Fibroblast of skin of left biceps (primary cell): ENCODE measurements at regions not wholly inside any gene's neighbourhood (a gene's known extent, or its start where the extent isn't known, plus 50 kb on each side); places are given as distances from the start of the nearest gene placed in this dataset.

ENCODE experiments used
- DNase-seq, 2 experiments: peaks; one replicate each; pipeline ENCODE4 v3.0.0-alpha.2; 2013; ENCODE audit warnings: low read depth in 2 of 2

DNA sequence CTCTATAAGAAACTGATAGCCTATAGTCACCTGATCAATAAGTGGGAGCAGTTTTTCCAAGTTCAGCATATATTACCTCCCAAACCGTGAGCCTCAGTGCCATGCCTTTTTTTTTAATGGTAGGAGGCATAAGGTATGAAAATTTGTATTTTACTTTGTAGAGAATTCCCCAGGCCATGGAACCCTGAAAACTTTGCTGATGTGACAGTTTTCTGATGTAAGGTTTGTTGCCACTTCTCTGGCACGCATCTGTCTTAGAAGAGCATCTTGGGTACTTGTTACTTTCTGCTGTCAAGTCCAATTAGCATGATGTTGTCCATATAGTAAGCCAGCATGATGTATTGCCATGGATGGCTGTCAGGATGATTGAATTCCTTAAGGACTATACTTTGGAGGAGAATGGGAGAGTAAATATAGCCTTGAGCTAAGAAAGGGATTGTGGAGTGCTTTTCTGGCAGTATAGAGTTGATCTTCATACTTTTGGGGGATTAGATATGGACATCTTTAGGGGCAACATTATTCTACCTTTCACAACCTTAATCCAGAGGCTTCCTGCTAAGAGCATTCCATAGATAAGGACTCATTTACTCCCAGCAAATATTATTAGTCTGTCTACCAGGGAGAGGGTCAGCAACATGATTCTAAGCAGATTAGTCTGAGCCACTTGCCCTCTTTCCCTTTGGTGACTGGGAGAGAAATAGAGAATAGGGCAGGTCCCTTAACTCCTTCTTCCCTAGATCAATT is 389.6 kb downstream of the YTHDC2 start:
- DNase-seq, result no peak

DNA sequence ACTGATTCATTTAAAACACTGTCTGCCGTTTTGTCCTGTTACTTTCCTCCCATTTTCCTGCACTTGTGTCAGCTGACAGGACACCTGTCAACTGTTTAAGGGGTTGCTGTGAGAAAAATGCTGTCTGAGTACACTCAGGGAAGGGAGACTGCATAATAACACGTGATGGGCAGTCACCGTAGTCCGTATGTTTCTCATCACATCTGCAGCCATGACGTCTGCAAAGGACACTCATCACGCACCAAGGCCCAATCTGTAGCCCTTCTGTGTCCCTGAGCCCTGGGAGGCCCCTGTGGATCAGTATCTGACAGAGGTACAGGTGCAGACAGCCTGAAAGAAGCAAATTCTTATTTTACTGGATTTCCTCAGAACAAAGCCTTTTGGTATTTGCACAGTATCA is 396.3 kb downstream of the YTHDC2 start:
- DNase-seq, result no peak

DNA sequence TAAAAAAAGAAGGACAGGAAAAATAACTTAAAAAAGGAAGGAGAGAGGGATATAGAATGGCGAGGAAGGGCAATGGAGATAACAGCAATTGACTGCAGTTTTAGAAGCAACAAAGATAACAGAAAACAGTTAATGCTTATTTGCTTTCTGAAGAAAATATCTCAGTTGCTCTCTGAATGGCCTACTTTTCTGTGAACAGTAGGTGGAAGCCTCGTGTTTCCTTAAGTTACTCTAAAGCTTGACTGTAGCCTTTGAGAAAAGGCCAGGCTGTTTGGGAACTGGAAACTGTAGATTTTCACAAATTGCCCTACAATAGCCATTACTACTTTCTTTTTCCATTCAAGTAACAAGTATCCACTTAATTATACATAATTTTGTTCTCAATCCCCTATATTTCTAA is 404.5 kb downstream of the YTHDC2 start:
- no peak for DNase-seq

DNA sequence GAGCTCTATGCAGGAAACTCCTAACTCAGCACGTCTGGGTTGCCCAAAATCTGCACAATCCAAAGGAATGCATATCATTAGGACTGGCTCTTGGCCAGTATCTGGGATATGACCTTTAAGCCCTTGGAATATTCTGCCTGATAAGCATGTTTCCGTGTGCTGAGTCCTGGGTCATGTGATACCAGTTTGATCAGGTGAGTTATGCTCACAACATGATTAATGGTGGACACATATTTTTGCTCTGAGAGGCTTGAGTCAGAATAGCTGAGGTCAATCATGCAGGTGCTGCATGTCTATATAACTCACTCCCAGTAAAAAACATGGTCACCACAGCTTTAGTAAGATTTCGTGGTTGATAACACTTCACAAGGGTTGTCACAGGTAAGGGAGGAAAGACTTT is 408.8 kb downstream of the YTHDC2 start:
- DNase-seq, result no peak

DNA sequence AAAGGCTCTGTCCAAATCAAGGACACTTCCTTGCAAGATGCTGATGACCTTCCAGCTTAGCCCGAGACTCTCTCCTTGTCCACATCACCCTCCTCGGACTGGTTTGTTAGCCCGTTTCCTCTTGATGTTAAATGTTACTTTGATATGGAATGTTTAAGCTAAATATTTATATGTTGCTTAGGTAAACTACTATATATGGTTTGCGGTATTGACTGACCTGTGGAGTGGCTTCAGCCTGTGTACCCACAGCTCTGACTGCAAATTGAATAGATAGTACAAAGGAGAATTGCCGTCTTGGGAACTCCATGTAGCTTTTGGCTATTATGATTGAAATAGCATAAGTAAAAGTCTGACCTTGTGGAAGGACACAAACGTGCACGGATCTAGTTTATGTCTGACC is 422.0 kb downstream of the YTHDC2 start:
- DNase-seq, result no peak

DNA sequence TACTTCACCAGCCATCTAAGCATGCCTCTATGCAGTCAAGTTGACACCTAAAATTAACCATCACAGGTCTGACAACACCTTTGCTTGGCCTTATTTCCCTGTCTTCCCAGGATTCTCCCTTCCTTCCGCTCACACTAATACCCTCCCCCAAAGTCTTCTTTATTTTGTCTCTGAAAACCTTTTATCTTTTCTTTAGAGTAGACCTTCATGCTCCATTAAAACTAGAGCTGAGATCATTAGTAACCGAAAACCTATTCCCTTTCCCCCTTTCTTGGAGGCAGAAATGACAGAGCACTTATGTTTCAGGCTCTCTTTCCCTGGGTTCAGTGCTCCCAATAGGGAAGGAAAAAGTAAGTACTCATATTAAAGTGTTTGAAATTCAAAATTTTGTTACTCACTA is 423.8 kb downstream of the YTHDC2 start:
- DNase-seq, result no peak

DNA sequence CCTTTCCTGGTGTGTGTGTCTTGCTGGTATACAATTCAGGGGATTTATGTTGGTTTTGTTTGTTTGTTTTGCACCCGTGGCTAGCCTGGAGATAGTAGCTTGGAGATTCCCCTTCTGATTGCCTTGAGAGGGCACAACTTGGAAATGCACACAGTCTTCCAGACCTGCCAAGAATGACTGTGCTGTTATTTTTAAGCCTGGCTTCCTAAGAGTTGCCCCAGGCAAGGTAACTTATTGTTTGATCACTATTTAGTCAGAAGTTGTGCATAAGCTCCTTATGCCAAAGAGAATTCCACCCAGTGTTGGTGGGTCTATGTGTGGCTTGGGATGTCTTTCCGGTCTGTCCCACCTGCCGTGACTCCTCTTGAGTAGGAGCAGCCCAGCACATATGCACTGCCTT is 421.9 kb upstream of the KCNN2 start:
- no peak for DNase-seq

DNA sequence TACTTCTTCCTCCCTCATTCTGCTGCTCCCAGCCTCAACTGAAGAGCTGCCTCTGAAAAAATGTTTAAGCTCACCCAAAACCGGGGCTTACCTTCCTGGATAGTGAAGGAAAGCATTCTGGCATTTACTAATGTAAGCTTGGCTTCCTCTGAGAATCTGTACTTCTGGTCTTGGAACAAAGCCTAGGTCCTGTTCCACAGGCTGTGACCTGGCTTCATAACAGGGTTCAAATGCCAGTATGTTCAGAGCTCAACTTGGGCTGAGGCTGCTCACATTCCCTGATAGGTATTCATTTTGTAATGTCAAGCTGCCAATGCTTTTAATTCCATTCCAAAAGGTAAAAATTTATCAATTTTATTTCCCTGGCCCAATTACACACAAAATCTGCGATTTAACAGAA is 411.7 kb upstream of the KCNN2 start:
- DNase-seq, result no peak

DNA sequence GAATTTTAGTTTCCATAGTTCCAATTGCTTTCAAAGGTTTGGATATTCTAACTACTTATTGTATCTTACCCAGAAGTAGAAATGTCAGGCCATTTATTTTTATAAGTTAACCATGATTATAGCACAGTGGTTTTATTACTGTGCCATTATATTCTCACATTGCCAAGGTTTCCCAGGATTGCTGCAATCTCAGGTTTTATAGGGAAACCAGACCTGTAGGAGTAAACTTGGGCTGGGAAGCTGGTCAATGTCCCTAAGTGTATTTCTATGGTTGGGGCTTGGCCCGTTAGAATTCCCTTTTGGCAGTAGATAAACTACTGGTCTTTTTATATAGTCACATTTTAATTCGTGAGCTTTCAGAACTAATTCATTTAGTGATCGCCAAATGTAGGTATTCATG is 396.6 kb upstream of the KCNN2 start:
- no peak for DNase-seq

DNA sequence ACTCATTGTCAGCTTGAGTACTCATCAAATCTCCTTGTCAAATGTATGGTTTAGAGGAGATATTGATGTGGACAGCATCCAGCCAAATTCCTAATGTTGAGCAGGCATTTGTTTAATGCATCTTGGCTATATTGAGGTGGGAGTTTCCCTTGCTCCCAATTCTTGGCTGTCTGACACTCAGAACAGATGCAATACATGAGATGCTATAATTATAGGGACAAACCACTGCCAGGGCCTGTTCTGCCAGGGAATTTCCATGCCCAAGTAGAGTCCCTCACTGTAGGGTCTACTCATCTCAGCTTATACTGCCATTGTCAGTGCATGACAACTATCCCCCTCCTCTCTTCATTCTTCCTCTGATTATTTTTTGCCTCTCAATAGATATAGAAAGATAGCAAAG is 392.0 kb upstream of the KCNN2 start:
- DNase-seq, result no peak

DNA sequence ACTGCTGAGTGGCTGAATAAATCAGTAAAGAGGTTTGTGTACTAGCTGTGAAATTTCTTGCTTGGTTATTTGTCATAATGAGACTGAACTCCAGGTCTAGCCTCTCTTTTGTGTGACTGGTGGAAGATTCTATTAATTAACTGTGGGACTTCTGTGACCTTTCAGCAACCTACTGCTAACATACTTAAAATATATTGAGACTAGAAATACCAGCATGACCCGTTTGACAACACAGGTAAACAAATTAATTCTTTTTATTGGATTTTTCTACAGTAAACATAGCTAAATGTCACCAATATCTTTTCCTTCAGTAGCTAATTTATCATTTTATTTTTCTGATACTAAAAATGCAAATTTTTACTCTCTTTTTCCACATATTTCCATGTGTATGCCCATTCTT is 390.4 kb upstream of the KCNN2 start:
- DNase-seq, result no peak

DNA sequence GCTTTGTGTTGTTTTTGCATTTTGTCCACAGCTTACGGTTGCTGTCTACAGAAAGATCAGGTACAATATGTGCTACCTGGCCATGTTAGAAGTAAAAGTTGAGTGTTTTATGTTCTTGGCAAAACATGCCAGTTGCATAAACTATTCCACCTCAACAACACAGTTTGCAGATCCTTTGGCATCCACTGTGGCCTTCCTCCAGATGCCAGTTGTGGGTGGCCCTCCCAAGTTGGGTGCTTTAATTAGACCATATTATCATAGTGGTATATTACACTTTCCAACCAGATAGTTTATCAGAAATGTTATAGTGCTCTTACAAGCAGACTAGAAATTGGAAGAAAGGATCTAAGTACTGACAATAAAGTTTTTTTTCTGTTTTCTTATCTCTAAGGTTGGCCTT is 386.9 kb upstream of the KCNN2 start:
- no peak for DNase-seq

DNA sequence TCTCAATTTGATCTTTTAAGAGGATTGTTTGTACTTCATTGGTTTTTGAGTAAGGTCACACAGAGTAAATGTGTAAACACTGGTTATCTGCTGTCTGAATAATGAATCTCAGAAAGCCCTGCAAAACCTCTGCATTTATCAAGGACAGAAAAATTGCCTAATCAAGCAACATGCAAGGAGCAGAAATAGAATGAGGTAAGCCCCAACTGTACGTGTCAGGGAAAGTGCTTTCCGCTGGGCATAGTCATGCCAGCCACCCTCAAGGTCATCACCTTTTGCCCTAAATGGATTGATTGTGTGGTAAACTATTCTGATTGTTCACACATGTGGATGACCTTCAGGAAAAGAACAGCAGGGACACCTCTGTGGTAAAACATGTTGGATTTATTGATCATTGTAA is 376.9 kb upstream of the KCNN2 start:
- no peak for DNase-seq

DNA sequence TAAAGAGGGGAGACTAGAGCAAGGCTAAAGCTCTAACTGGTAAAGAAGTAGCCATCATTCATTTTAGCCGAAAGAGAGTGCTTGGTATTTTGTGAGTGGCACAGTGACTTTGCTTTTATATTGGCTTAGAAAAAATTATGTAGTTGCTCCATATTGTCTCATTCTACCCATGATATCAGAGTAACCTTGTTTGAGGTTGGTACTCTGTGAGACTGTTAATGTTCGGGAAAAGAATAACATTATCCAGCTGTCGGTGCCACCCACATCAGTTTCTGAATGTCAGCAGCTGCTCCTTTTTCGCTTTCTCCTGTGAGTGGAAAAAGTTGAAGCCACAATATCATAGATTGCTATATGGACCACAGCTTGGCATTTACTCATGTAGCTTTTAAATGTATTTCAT is 376.4 kb upstream of the KCNN2 start:
- no peak for DNase-seq

DNA sequence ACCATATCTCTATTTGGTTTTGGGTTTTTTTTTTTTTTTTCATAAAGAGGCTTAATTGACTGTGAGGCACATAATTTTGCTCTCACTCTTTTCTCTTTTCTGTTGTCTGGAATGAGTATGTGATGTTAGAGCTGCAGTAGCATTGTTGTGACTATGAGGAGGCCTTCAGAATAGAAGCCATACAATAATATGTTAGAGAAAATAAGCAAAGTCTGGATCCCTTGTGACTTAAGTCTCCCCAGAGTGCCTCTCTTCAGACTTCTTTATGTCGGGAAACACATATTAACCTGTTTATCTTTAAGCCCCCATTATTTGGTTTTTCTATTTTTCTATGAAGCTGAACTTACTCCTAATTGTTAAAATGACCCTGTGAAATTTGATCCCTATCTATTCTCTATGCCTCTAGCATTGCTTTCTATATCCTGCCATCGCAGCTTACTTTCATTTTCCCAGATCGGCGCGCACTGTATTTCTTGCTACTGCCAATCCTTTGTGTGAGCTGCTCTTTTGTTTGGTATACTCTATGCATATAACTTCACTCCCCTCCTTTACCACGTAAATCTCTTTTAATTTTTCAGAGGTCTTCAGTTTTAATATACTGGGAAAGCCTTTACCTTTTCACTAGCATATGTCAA is 372.5 kb upstream of the KCNN2 start:
- no peak for DNase-seq

DNA sequence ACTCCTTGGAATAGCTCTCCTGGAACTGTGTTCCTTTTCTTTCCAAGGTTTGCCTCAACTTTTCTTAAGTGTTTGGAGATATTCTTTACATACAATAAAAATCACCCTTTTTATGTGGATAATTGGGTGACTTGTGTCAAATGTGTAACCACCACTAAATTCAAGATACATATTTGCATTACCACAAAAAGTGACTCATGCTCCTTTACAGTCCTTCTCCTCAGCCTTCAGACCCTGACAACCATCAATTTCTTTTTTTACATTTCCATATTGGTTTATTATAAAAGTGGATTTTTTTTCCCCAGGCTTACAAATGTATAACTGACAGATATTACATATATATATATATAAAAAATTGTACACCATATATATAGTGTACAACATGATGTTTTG is 372.0 kb upstream of the KCNN2 start:
- DNase-seq, result no peak

DNA sequence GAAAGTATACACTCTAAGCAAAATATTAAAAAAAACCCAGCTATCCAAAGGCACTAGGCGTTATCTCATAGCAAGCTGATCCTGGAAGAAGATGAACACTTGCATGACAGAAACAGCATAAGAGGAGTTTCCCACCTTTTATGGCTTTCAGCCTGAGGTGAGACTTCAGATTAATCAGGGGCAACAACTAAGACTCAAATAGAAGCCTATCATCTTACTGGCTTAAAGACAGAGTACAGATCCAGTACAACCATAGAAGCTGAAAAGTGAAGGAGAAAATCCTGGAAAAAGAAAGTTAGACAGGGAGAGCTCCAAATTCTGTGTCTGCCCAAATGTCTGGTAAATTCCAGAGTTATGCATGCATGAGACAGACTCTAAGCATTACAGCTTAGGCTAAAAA is 360.8 kb upstream of the KCNN2 start:
- DNase-seq, result no peak

DNA sequence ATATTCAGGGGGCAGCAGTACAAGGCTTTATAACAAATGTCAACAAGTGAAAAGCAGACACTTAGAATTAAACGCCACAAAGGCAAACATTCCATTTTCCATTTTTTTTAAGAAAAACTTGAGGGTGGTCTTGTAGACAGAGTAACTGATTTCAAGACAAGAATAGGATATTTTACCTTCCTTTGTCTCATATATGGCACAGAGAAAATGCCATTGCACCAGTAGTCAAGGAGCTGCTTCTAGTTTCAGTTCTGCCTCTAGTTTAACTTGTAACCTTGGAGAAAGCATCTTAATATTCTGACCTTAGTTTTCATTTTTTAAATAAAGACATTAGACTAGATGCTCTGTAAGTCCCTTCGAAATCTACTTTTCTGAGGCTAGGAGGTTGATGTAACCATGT is 355.3 kb upstream of the KCNN2 start:
- no peak for DNase-seq

DNA sequence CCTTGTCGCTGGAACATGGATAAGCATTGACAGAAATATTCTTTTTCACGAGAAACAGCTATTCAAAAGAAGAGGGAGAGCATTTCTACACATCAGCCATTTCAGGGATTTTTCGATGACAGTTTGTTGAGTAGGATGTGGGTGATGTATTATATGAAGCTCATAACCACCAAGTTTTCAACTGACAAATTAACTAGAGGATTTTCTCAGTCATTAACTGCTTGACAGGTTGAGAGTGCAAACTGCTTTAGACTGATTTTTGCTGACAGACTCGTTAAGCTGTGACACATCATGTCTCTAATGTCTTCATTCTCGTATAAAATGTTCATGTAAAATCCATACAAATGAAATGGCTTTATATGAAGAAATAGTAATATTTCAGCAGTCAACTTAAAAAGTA is 354.2 kb upstream of the KCNN2 start:
- no peak for DNase-seq

DNA sequence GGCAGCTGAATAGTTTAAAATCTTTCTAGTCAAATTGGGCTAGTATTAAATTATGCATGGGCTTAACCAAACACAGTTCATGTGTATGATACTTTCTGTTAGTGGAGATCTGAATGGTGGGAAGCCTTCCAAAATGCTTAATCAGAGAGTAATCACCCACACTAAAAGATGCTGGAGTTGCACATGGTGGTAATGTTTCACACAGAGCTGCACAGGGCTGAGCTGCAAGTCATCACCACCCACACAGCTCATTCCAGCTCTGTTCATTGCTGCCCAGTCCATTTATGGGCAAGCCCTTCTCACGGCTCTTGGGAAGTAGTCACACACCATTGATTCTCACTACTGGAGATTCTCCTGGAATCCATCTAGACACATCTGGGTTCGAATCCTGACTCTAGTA is 351.5 kb upstream of the KCNN2 start:
- DNase-seq, result peak; percentile 20 to 29

DNA sequence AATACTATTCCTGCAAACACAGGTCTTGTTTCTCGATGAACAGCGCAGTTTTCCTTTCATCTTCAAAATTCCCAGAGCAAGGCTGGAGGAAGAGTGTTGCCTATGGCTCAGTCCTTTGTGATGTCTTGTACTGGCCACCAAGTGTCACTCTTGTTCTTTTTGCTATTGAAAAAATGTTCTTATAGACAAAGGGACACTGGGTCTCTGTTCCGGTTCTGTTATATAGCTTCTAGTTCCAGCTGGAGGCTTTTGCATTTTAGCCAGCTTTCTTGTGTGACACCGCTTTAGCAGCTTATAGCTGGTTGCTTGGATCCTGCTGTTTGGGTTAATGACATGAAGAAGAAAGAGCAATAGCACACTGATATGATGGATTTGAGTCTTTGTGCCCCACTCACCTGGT is 343.7 kb upstream of the KCNN2 start:
- no peak for DNase-seq

DNA sequence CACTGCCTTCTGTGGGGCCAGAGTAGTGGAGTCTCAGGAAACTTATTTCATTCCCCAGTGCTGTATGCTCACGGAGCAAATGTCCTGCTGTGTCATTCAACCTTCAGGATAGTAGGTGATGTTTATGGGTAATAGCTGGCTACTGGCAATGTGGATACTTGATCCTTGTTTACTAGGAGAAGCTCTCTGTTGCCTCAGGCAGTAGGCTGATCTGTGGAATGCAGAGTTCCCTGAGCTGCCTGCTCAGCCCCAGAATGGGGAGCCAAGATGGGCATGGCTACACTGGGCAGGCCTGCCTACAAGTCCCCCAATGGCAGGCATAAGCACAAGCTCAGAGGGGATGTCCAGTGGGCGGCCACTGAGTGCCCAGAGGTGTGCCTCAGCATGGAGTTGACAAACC is 323.1 kb upstream of the KCNN2 start:
- no peak for DNase-seq

DNA sequence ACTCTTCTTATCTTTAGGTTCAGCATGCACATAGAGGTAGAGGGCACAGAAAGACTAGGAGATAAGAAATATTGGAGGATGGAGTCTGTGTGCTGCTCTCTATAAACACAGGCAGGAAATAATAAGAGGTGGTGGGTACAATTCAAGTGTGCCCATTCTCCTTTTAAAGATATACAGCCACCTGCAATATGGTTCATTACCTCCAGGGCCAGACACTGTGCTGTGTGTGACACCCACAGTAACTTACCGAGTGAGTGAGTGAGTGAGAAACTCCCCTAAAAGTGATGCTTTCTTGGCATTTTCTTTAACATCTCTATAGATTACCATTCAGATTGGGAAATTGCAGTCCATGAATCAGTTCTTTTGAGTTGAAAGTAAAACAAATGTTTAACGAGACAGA is 311.8 kb upstream of the KCNN2 start:
- DNase-seq, result no peak

DNA sequence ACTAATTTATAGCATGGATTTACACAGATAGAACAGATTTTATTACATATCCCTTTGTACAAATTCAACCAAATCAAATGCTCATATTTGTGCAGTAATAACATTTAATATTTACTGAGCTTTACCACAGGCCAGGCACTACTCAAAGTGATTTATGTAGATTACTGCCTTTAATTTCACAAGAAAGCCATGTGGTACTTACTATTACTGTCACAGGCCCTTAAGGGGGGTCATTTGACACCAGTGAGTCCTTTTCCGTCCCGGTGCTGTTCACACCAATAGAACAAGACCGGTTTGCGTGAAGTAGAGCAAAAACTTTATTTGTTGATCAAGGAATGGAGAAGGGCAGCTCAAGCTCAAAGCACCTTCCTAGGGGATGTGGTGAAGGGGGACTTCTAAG is 308.5 kb upstream of the KCNN2 start:
- no peak for DNase-seq
